HCT116 (cell line): ENCODE measurements at regions not wholly inside any gene's neighbourhood (a gene's known extent, or its start where the extent isn't known, plus 50 kb on each side); places are given as distances from the start of the nearest gene placed in this dataset.

Experiments used
- ATF3 ChIP-seq: IDR thresholded peaks from 2 replicates; pipeline ENCODE4 v1.6.1; 2012
- ELF1 ChIP-seq: IDR thresholded peaks from 2 replicates; pipeline ENCODE4 v1.6.1; 2012; ENCODE audit warnings: low read depth, borderline replicate concordance
- EZH2 ChIP-seq: fragments of 200-600 bp; sonication (generic); IDR thresholded peaks from 2 replicates; pipeline ENCODE4 v1.6.1; 2017; ENCODE audit warnings: antibody characterized with exemption, mixed run types
- EZH2phosphoT487 ChIP-seq: fragments of 200-600 bp; IDR thresholded peaks from 2 replicates; pipeline ENCODE4 v1.6.1; 2018; ENCODE audit warnings: antibody characterized with exemption, borderline replicate concordance
- POLR2A ChIP-seq: IDR thresholded peaks from 2 replicates; pipeline ENCODE4 v1.7.0; 2011; ENCODE audit warnings: borderline replicate concordance; ENCODE audit not compliant: insufficient read depth, insufficient read length; ENCODE audit errors: extremely low read depth
- POLR2AphosphoS5 ChIP-seq: IDR thresholded peaks from 2 replicates; pipeline ENCODE4 v1.6.1; 2011; ENCODE audit warnings: mild to moderate bottlenecking, low read depth, low read length, moderate library complexity
- RAD21 ChIP-seq: IDR thresholded peaks from 2 replicates; pipeline ENCODE4 v1.6.1; 2012; ENCODE audit warnings: low read depth, mild to moderate bottlenecking
- REST ChIP-seq: IDR thresholded peaks from 2 replicates; pipeline ENCODE4 v1.6.1; 2012; ENCODE audit warnings: low read depth
- SIN3A ChIP-seq: IDR thresholded peaks from 2 replicates; pipeline ENCODE4 v1.6.1; 2012; ENCODE audit warnings: low read depth
- TCF7L2 ChIP-seq: IDR thresholded peaks from 2 replicates; pipeline ENCODE4 v1.7.0; 2011; ENCODE audit warnings: borderline replicate concordance, inconsistent platforms; ENCODE audit not compliant: insufficient read depth, insufficient read length; ENCODE audit errors: extremely low read depth
- YY1 ChIP-seq: IDR thresholded peaks from 2 replicates; pipeline ENCODE4 v1.6.1; 2011; ENCODE audit warnings: low read length, low read depth, moderate library complexity, mild to moderate bottlenecking; ENCODE audit not compliant: insufficient replicate concordance; ENCODE audit errors: extremely low read depth
- ZNF274 ChIP-seq: fragments of 200-500 bp; sonication (Bioruptor generic); IDR thresholded peaks from 2 replicates; pipeline ENCODE4 v1.6.1; 2014; ENCODE audit warnings: mild to moderate bottlenecking, low read depth, low read length, inconsistent platforms
- TF ChIP-seq, protein P1 (sequence below), 3 experiments: fragments of 200-600 bp in 1 of 3; sonication (generic) in 1 of 3; IDR thresholded peaks in 2 of 3; conservative IDR thresholded peaks in 1 of 3; 2 replicates each; pipeline ENCODE4 v1.5.1; 2012 to 2017; ENCODE audit warnings: low read depth in 2 of 3, low read length in 2 of 3, antibody characterized with exemption in 1 of 3, borderline replicate concordance in 1 of 3, control low read depth in 1 of 3, mild to moderate bottlenecking in 1 of 3, mixed read lengths in 1 of 3, mixed run types in 1 of 3, moderate library complexity in 1 of 3; ENCODE audit not compliant: insufficient read depth in 1 of 3
- TF ChIP-seq, protein P2 (sequence below): IDR thresholded peaks from 2 replicates; pipeline ENCODE4 v1.6.1; 2012

DNA sequence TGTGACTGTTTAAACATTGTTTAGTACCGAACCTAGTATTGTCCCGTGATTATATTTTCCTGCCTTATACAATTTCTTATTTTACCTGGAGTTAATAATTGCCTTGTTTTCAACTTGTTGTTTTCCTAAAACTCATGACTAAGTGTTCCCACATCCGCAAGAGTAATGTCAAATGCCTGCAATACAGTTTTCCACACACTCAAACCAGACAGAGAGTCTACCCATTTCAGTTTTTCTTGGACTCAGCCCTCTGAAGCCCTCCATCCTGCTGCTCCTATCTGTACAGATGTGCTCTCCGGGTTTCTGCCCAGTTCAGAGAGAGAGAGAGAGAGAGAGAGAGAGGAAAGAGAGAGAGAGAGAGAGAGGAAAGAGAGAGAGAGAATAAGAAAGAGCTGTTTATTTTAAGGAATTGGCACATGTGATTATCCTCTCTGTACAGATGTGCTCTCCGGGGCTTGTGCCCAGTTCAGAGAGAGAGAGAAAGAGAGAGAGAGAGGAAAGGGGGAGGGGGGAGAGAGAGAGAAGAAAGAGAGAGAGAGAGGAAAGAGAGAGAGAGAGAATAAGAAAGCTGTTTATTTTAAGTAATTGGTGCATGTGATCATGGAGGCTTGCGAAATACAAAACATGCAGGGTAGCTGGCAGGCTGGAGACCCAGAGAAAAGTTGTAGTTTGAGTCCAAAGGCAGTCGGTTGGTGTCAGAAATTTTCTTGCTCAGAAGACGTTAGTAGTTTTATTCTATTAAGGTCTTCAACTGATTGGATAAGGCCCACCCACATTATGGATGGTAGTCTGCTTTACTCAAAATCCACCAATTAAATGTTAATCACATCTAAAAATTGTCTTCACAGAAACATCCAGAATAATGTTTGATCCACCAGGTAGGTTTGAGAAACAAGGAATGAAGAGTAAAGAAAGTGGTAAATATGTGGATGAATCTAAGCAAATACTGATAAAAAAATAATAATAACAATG is 104.1 kb upstream of the GOLGA8J start:
- TF ChIP-seq POLR2A (no peak), RAD21 (no peak), EZH2 (no peak), ZNF274 (no peak), REST (no peak), EZH2phosphoT487 (no peak), POLR2AphosphoS5 (no peak), YY1 (no peak), ATF3 (no peak), SIN3A (no peak), ELF1 (no peak), TCF7L2 (no peak)
- TF ChIP-seq, protein P1, sequence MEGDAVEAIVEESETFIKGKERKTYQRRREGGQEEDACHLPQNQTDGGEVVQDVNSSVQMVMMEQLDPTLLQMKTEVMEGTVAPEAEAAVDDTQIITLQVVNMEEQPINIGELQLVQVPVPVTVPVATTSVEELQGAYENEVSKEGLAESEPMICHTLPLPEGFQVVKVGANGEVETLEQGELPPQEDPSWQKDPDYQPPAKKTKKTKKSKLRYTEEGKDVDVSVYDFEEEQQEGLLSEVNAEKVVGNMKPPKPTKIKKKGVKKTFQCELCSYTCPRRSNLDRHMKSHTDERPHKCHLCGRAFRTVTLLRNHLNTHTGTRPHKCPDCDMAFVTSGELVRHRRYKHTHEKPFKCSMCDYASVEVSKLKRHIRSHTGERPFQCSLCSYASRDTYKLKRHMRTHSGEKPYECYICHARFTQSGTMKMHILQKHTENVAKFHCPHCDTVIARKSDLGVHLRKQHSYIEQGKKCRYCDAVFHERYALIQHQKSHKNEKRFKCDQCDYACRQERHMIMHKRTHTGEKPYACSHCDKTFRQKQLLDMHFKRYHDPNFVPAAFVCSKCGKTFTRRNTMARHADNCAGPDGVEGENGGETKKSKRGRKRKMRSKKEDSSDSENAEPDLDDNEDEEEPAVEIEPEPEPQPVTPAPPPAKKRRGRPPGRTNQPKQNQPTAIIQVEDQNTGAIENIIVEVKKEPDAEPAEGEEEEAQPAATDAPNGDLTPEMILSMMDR (IDR thresholded peaks at IDR 0.05 in 2 of 3, conservative IDR thresholded peaks at IDR 0.05 in 1 of 3; ENCODE audit: borderline replicate concordance in 1 of 3, insufficient read depth in 1 of 3, low read depth in 2 of 3, low read length in 2 of 3) = no peak
- TF ChIP-seq, protein P2, sequence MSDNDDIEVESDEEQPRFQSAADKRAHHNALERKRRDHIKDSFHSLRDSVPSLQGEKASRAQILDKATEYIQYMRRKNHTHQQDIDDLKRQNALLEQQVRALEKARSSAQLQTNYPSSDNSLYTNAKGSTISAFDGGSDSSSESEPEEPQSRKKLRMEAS = no peak
